ENCODE measurements at regions not wholly inside any gene's neighbourhood (a gene's known extent, or its start where the extent isn't known, plus 50 kb on each side); places are given as distances from the start of the nearest gene placed in this dataset.

- Histone ChIP-seq H3K9me3 (replicated peaks in 1 of 3) (no peaks in the 10 kb centered on the region), H3K4me3 (no peak overlapping the region), H3K27me3 (no peaks in the 10 kb centered on the region), H3K4me1 (replicated peaks in 1 of 2) (no peaks in the 10 kb centered on the region), H3K36me3 (replicated peaks in 1 of 2) (no peaks in the 10 kb centered on the region), H3K27ac (no peak overlapping the region)
- WGBS, 4 donors: 90 to 96% (median 95%) methylated on average over 5 of the region's 5 CpGs
- DNase-seq: no peak
- TF ChIP-seq CTCF (IDR thresholded peaks at IDR 0.05) (no peak), POLR2A (IDR thresholded peaks at IDR 0.05) (no peak)
- intact Hi-C loops (cut with DNase I): no loop called here
These were observed 190.0 kb downstream of the PTPN20 start for GRCh38 chr10:47101196-47101595.

- no peaks in the 10 kb centered on the region for H3K27me3 ChIP-seq
- H3K36me3 ChIP-seq (replicated peaks in 1 of 2): no peaks in the 10 kb centered on the region
- TF ChIP-seq CTCF (IDR thresholded peaks at IDR 0.05) (no peak), POLR2A (IDR thresholded peaks at IDR 0.05) (no peak)
- WGBS, 4 donors: 71 to 81% (median 74%) methylated on average over 3 of the region's 3 CpGs
- intact Hi-C loops (cut with DNase I): no loop called here
- DNase-seq: no peak
- no peaks in the 10 kb centered on the region for H3K9me3 ChIP-seq (replicated peaks in 1 of 3)
- no peaks in the 10 kb centered on the region for H3K4me1 ChIP-seq (replicated peaks in 1 of 2)
- H3K27ac ChIP-seq: no peak overlapping the region
- no peak overlapping the region for H3K4me3 ChIP-seq
These were observed 190.6 kb downstream of the PTPN20 start for GRCh38 chr10:47101807-47102206.

DNA sequence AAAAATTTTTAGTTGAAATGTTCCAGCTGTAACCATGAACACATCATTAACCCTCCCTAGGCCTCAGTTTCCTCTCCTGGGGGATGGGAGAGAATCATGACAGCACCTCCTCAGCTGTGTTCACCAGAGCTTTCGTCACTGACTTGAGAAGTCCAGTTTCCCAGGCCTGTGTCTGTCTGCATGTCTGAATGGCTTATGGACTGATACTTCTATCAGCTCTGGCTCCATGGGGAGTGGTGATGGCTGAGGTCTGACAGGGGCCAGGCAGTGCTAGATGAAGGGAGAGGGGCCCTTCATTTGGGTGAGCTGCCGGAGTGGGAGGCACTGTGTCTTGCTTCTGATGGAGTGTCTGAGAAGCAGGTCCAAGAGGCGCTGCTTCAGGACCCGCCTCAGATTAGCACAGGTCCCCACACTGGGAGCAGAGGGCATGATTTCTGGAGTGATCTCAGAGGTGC lies 192.9 kb downstream of the PTPN20 start:
- H3K27me3 ChIP-seq: no peaks in the 10 kb centered on the region
- TF ChIP-seq CTCF (IDR thresholded peaks at IDR 0.05) (no peak), POLR2A (IDR thresholded peaks at IDR 0.05) (no peak)
- H3K27ac ChIP-seq: no peak overlapping the region
- H3K4me3 ChIP-seq: no peak overlapping the region
- no peaks in the 10 kb centered on the region for H3K4me1 ChIP-seq (replicated peaks in 1 of 2)
- no peaks in the 10 kb centered on the region for H3K9me3 ChIP-seq (replicated peaks in 1 of 3)
- DNase-seq: no peak
- H3K36me3 ChIP-seq (replicated peaks in 1 of 2): no peaks in the 10 kb centered on the region
- intact Hi-C loops (cut with DNase I): no loop called here
- 75 to 97% (median 90%) methylated on average over 3 to 4 of the region's 4 CpGs for WGBS, 4 donors

DNA sequence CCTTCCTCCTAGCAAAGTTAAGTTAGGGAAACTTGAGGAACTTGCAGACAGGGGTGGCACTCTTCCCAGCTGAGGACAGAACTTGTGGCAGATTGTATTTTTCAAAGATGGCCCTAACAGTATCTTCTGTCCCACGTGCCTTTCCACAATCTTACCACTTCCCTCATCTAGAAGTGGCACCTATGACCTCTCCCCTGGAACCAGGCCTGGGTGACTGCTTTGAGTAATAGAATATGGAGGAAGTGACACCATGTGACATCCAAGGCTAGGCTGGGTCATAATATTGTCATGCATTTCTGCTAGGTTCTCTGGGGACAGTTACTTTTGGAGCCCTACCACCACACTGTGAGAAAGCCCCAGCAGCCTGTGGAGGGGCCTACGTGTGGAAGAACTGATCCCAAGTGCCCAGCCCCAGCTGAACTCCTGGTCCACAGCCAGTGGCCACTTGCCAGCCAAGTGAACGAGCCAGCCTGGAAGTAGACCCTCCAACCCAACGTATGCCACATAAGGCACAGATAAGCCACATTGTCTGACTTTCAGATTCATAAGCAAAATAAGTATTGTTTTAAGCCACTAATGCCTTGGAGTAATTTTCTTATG lies 193.7 kb downstream of the PTPN20 start:
- no peaks in the 10 kb centered on the region for H3K4me1 ChIP-seq (replicated peaks in 1 of 2)
- TF ChIP-seq POLR2A (IDR thresholded peaks at IDR 0.05): no peak
- TF ChIP-seq CTCF (IDR thresholded peaks at IDR 0.05): no peak
- H3K9me3 ChIP-seq (replicated peaks in 1 of 3): no peaks in the 10 kb centered on the region
- H3K27me3 ChIP-seq: no peaks in the 10 kb centered on the region
- H3K4me3 ChIP-seq: no peak overlapping the region
- H3K27ac ChIP-seq: no peak overlapping the region
- intact Hi-C loops (cut with DNase I): no loop called here
- DNase-seq: peak; percentile 20 to 59 (median 28)
- H3K36me3 ChIP-seq (replicated peaks in 1 of 2): no peaks in the 10 kb centered on the region
- 50 to 67% (median 62%) methylated on average over 1 to 4 of the region's 4 CpGs for WGBS, 4 donors
